ENCODE measurements at regions not wholly inside any gene's neighbourhood (a gene's known extent, or its start where the extent isn't known, plus 50 kb on each side); places are given as distances from the start of the nearest gene placed in this dataset.

- TF ChIP-seq EZH2phosphoT487 (conservative IDR thresholded peaks at IDR 0.05; ENCODE audit: low read length) (no peak), CTCF (IDR thresholded peaks at IDR 0.05; ENCODE audit: insufficient read depth, low read length, poor library complexity, severe bottlenecking) (no peak)
These were observed 511.6 kb upstream of the CELF4 start for GRCh38 chr18:38077229-38077628.

Measured in SU-DHL-6 (cell line).